PC-9 (cell line): ENCODE measurements at regions not wholly inside any gene's neighbourhood (a gene's known extent, or its start where the extent isn't known, plus 50 kb on each side); places are given as distances from the start of the nearest gene placed in this dataset.
"Not testable (repeated sequence)": the region's sequence is repeated elsewhere in the genome, so short reads cannot be mapped to it uniquely, and the experiment has no call there.

Experiments used
- EZH2 ChIP-seq: fragments of 200-600 bp; sonication (generic); IDR thresholded peaks from 2 replicates; pipeline ENCODE4 v1.8.0; 2017; ENCODE audit warnings: antibody characterized with exemption, low read depth
- TF ChIP-seq, protein P1 (sequence below): fragments of 200-600 bp; sonication (generic); conservative IDR thresholded peaks from 2 replicates; pipeline ENCODE4 v1.6.1; 2017; ENCODE audit warnings: mixed run types, antibody characterized with exemption, mild to moderate bottlenecking, moderate library complexity

DNA sequence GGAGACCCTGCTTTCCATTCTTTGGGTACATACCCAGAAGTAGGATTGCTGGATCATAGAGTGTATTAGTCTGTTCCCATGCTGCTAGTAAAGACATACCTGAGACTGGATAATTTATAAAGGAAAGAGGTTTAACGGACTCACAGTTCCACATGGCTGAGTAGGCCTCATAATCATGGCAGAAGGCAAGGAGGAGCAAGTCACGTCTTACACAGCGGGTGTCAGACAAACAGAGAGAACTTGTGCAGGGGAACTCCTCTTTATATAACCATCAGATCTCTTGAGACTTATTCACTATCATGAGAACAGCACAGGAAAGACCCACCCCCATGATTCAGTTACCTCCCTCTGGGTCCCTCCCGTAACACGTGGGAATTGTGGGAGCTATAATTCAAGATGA is 87.7 kb upstream of the TOX2 start:
- TF ChIP-seq, protein P1, sequence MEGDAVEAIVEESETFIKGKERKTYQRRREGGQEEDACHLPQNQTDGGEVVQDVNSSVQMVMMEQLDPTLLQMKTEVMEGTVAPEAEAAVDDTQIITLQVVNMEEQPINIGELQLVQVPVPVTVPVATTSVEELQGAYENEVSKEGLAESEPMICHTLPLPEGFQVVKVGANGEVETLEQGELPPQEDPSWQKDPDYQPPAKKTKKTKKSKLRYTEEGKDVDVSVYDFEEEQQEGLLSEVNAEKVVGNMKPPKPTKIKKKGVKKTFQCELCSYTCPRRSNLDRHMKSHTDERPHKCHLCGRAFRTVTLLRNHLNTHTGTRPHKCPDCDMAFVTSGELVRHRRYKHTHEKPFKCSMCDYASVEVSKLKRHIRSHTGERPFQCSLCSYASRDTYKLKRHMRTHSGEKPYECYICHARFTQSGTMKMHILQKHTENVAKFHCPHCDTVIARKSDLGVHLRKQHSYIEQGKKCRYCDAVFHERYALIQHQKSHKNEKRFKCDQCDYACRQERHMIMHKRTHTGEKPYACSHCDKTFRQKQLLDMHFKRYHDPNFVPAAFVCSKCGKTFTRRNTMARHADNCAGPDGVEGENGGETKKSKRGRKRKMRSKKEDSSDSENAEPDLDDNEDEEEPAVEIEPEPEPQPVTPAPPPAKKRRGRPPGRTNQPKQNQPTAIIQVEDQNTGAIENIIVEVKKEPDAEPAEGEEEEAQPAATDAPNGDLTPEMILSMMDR = not testable (repeated sequence)
- not testable (repeated sequence) for TF ChIP-seq EZH2
